ENCODE measurements at regions not wholly inside any gene's neighbourhood (a gene's known extent, or its start where the extent isn't known, plus 50 kb on each side); places are given as distances from the start of the nearest gene placed in this dataset.

GRCh38 chr12:91630596-91631293 is 448.1 kb upstream of the DCN start:
- no peak for DNase-seq (ENCODE audit: low read depth)
- H3K4me3 ChIP-seq (ENCODE audit: low read depth, low read length): no peak overlapping the region
- TF ChIP-seq CTCF (IDR thresholded peaks at IDR 0.05; ENCODE audit: insufficient read depth, low read depth, low read length): no peak

- no peak for TF ChIP-seq CTCF (IDR thresholded peaks at IDR 0.05; ENCODE audit: insufficient read depth, low read depth, low read length)
- no peak for DNase-seq (ENCODE audit: low read depth)
- H3K4me3 ChIP-seq (ENCODE audit: low read depth, low read length): no peak overlapping the region
Observed at GRCh38 chr12:91630083-91630482, 447.5 kb upstream of the DCN start.

GRCh38 chr12:91629440-91629839 is 446.8 kb upstream of the DCN start:
- H3K4me3 ChIP-seq (ENCODE audit: low read depth, low read length): no peak overlapping the region
- DNase-seq (ENCODE audit: low read depth): no peak
- TF ChIP-seq CTCF (IDR thresholded peaks at IDR 0.05; ENCODE audit: insufficient read depth, low read depth, low read length): no peak

GRCh38 chr12:91628656-91629055 is 446.0 kb upstream of the DCN start:
- TF ChIP-seq CTCF (IDR thresholded peaks at IDR 0.05; ENCODE audit: insufficient read depth, low read depth, low read length): no peak
- H3K4me3 ChIP-seq (ENCODE audit: low read depth, low read length): no peak overlapping the region
- DNase-seq (ENCODE audit: low read depth): no peak

- DNase-seq (ENCODE audit: low read depth): no peak
Observed at GRCh38 chr12:91627225-91627624, 444.6 kb upstream of the DCN start.

GRCh38 chr12:91622981-91623380 is 440.4 kb upstream of the DCN start:
- DNase-seq (ENCODE audit: low read depth): no peak
- no peak for TF ChIP-seq CTCF (IDR thresholded peaks at IDR 0.05; ENCODE audit: insufficient read depth, low read depth, low read length)
- H3K4me3 ChIP-seq (ENCODE audit: low read depth, low read length): no peak overlapping the region

More at GRCh38 chr12:91627225-91627624, 444.6 kb upstream of the DCN start:
- no peak overlapping the region for H3K4me3 ChIP-seq (ENCODE audit: low read depth, low read length)
- no peak for TF ChIP-seq CTCF (IDR thresholded peaks at IDR 0.05; ENCODE audit: insufficient read depth, low read depth, low read length)

- H3K4me3 ChIP-seq (ENCODE audit: low read depth, low read length): no peak overlapping the region
- TF ChIP-seq CTCF (IDR thresholded peaks at IDR 0.05; ENCODE audit: insufficient read depth, low read depth, low read length): no peak
- DNase-seq (ENCODE audit: low read depth): no peak
Observed at GRCh38 chr12:91622037-91622436, 439.4 kb upstream of the DCN start.

Measured in fibroblast of villous mesenchyme (primary cell).